ENCODE measurements at regions not wholly inside any gene's neighbourhood (a gene's known extent, or its start where the extent isn't known, plus 50 kb on each side); places are given as distances from the start of the nearest gene placed in this dataset.

- DNase-seq (ENCODE audit: low read depth, low spot score) (no peak), FAIRE-seq (no peak)
- Histone ChIP-seq H3K27me3 (ENCODE audit: control insufficient read depth in 2 of 2, insufficient read depth in 2 of 2, low read length in 2 of 2) (no peaks in the 10 kb centered on the region), H3K36me3 (ENCODE audit: control insufficient read depth in 2 of 2, extremely low read depth in 1 of 2, insufficient read depth in 2 of 2, low read length in 2 of 2) (no peaks in the 10 kb centered on the region), H3K4me1 (ENCODE audit: control insufficient read depth, extremely low read depth, insufficient read depth, low read length) (no peaks in the 10 kb centered on the region), H3K79me2 (ENCODE audit: control insufficient read depth, insufficient read depth, low read length) (no peaks in the 10 kb centered on the region), H4K20me1 (replicated peaks; ENCODE audit: control insufficient read depth, extremely low read depth, insufficient read depth, low read length) (no peaks in the 10 kb centered on the region), H3K4me3 (replicated peaks in 1 of 3; ENCODE audit: insufficient read depth in 1 of 3, low read depth in 1 of 3, low read length in 3 of 3) (no peak overlapping the region), H3K9me1 (replicated peaks; ENCODE audit: control insufficient read depth, extremely low read depth, insufficient read depth, low read length) (no peaks in the 10 kb centered on the region), H2AFZ (ENCODE audit: low read depth, low read length) (no peak overlapping the region), H3K4me2 (ENCODE audit: insufficient read depth, low read length) (no peak overlapping the region), H3K27ac (ENCODE audit: insufficient read depth, low read depth, low read length) (no peak overlapping the region), H3K9me3 (replicated peaks; ENCODE audit: control insufficient read depth, insufficient read depth, low read length) (no peaks in the 10 kb centered on the region), H3K9ac (replicated peaks; ENCODE audit: extremely low read depth, insufficient read depth, low read length) (no peak overlapping the region)
- POLR2A ChIA-PET = no interaction called here
- dilution Hi-C loops (cut with MboI; ENCODE audit: extremely low pct_ligation_motif_present, low sequenced_read_pairs) (no loop called here), intact Hi-C loops (cut with micrococcal nuclease) (no loop called here)
- CTCF ChIA-PET = no interaction called here
- TF ChIP-seq POLR2AphosphoS5 (IDR thresholded peaks at IDR 0.05; ENCODE audit: insufficient read depth, low read depth, low read length) (no peak), FOS (IDR thresholded peaks at IDR 0.05; ENCODE audit: borderline replicate concordance, insufficient read depth, low read length) (no peak), POLR2A (IDR thresholded peaks at IDR 0.05; ENCODE audit: low read depth, low read length) (no peak), JUN (IDR thresholded peaks at IDR 0.05; ENCODE audit: borderline replicate concordance, insufficient read depth, insufficient read length, low read depth) (no peak), CTCF (IDR thresholded peaks at IDR 0.05; ENCODE audit: extremely low read depth in 1 of 2, insufficient read depth in 1 of 2, low read depth in 1 of 2, low read length in 2 of 2) (no peak), EZH2 (IDR thresholded peaks at IDR 0.05; ENCODE audit: borderline replicate concordance, low read depth, low read length, severe bottlenecking) (no peak)
- no TSS peak for BruUV-seq (replicated peaks)
Observed at GRCh38 chrX:69096963-69097362, 68.3 kb downstream of the PJA1 start.

All from endothelial cell of umbilical vein (primary cell).